GM19324 (cell line): ENCODE measurements at regions not wholly inside any gene's neighbourhood (a gene's known extent, or its start where the extent isn't known, plus 50 kb on each side); places are given as distances from the start of the nearest gene placed in this dataset.
"Not testable (repeated sequence)": the region's sequence is repeated elsewhere in the genome, so short reads cannot be mapped to it uniquely, and the experiment has no call there.

Experiments used
- ATAC-seq: cut with Tn5 transposase; IDR thresholded peaks from one replicate; pipeline ENCODE4 v1.9.1; 2021; ENCODE audit warnings: mild to moderate bottlenecking, moderate library complexity; ENCODE audit not compliant: unreplicated experiment, low FRiP score

DNA sequence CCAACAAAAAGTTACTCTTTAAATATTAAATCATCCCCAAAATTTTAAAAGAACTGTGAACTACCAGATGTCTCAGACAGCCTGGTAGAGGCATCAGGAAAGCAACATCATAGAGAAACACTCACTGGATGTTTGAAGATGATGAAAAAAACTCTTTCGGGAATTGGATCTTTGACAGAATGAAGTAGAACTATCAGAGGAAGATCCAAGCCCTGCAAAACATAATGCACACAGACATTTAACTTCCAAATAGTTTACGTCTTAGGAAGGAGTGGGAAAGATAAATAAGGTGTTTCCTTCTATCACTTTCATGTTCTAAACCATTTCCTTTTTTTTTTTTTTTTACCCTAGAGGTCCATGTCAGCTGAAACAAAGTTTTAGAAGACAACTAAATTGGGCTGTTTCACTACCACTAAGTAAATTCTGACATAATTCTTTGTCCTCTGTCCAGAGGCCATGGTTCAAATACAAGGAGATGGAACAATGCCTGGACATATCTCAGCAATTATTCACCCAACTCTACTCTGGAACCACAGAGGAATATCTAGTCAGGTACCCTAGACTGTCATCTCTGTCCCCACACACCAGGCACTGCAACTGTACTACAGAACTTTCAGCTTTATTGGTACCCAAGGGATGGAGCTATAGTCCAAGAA, 217.7 kb upstream of the INTU start:
- no peak for ATAC-seq

DNA sequence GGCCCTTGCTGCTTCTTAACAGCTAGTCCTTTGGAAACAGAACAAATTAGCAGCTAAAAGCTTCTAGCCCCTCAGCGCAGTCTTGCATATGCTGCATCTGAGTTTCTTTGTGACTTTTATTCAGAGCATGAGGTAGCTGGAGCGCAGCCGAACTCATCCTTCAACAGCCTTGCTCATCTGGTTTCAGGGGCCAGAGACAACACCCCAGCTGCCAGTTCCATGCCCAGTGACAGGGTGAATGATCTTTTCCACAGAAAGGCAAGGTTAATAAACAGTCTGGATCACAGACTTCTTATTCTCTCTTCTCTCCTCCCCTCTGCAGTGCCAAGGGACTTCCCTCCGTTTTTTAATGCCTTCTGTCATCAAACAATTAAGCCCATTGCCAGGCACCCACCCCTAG, 216.6 kb upstream of the INTU start:
- ATAC-seq: no peak

DNA sequence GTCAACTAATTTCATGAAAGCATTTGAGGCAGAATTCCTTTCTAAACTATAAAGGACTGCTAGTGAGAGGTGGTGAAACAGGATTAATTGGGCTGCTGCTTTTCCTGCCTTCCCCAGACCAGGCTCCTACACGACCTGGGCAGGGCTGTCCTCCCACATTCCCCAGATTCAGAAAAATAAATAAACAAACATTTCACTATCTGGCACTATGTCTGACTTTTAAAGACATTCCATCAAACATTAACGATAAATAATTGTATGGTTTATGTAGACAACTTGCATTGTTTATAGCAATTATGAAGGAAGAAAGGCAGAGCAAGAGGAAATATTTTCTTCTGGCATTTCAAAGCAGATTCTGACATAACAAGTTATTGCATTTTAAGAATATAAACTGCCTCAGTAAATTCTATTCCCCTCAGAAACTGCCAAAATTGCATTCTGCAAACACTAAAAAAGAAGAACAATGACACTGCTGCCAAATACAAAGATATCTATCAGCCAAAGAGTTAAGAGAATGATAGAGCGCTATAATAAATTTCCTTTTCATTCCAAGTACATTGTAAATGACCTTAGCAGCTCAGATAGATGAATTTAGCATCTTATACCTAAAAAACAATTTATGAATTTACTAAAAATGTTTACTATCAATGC, 214.7 kb upstream of the INTU start:
- no peak for ATAC-seq

DNA sequence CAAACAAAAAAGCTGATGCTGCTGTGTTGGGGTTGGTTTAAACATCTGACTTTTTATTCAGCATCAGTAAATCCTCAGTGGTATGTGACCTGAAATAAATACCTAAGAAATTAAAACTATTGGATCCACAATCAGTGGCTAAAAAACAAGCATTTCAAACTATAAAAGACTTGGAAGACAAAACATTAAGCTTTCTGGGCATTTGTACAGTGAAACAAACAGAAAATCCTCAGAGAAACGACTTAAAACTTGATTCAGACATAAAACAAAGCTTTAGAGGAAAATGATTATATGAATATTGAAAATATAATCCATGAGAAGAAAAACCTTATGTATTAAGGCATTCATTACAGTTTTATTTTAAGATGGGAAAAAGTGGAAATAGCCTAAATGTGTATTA, 213.3 kb upstream of the INTU start:
- no peak for ATAC-seq

- ATAC-seq: no peak
Observed at GRCh38 chr4:127421437-127421836, 211.3 kb upstream of the INTU start.

GRCh38 chr4:127425202-127425845, 207.4 kb upstream of the INTU start:
- no peak for ATAC-seq

DNA sequence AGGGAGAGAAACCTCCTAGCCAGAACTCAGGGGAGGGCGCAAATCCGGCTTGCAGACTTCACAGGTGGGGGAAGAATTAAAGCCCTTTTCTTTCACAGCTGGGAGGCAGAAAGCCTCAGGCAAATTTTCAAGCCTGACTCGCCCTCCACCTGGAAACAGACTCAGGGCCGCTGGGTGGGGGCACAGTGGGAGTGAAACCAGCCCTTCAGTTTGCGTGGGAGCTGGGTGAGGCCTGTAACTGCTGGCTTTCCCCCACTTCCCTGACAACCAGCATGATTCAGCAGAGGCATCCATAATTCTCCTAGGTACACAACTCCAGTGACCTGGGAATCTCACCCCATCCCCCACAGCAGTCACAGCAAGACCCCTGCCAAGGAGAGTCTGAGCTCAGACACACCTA, 206.9 kb upstream of the INTU start:
- ATAC-seq: no peak

DNA sequence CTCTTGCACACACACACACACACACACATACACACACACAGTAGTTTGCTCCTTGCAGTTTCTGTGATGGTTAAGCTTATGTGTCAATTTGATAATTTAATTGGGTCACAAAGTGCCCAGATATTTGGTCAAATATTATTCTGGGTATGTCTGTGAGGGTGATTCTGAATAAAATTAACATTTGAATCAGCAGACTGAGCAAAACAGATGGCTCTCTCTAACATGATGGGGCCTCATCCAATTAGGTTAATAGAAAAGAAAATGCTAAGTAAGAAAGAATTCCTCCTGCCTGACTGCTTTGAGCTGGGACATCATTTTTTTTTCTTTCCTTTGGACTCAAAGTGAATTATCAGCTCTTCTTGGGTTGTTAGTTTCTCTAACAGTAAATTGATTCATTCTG, 191.2 kb upstream of the INTU start:
- ATAC-seq: no peak

GRCh38 chr4:127445471-127445870, 187.3 kb upstream of the INTU start:
- ATAC-seq: no peak

GRCh38 chr4:127446427-127446885, 186.3 kb upstream of the INTU start:
- ATAC-seq: no peak

DNA sequence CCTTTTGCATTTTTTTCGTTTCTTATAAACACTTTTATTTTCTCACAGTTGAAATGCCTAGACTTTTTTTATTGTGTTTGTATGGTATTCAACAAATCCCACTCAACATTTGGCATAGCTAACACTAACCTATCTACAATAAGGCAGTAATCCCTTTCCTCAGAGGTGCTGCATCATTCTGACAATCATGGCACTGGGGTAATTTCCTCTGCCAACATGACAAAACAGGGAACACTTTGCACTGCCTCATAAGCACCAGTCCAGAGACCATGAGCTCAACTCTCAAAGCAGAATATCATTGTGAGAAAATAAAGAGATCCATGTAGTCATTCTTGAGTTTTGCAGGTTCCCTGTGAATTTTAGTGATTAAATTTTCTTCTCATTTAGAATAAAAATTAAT, 183.8 kb upstream of the INTU start:
- no peak for ATAC-seq

DNA sequence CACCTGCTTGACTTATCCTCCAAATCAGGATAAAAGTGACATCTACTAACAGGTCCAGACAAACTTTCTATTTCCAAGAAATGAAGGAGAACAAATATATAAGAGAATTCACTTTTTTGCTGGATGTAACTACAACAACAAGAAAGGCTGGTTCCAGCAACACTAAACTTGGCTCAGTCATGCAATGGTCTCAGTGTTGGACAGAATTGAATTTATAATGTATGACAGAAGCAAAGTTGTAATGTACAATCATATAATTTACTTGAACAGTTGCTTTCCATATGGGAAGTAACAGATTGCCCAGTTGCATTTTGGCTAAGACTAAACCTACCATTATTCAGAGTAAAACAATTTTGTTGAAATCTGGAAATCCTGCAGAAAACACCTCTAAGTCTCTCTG, 183.3 kb upstream of the INTU start:
- ATAC-seq: no peak

- no peak for ATAC-seq
Observed at GRCh38 chr4:127450276-127450675, 182.5 kb upstream of the INTU start.

DNA sequence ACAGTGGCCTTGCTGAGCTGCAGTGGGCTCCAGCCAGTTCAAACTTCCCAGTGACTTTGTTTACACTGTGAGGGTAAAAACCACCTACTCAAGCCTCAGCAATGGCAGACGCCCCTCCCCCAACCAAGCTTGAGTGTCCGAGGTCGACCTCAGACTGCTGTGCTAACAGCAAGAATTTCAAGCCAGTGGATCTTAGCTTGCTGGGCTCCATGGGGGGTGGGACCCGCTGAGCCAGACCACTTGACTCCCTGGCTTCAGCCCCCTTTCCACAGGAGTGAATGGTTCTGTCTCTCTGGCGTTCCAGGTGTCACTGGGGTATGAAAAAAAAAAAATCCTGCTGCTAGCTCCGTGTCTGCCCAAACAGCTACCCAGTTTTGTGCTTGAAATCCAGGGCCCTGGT, 168.9 kb upstream of the INTU start:
- no peak for ATAC-seq

GRCh38 chr4:127469542-127469941, 163.2 kb upstream of the INTU start:
- ATAC-seq: no peak

DNA sequence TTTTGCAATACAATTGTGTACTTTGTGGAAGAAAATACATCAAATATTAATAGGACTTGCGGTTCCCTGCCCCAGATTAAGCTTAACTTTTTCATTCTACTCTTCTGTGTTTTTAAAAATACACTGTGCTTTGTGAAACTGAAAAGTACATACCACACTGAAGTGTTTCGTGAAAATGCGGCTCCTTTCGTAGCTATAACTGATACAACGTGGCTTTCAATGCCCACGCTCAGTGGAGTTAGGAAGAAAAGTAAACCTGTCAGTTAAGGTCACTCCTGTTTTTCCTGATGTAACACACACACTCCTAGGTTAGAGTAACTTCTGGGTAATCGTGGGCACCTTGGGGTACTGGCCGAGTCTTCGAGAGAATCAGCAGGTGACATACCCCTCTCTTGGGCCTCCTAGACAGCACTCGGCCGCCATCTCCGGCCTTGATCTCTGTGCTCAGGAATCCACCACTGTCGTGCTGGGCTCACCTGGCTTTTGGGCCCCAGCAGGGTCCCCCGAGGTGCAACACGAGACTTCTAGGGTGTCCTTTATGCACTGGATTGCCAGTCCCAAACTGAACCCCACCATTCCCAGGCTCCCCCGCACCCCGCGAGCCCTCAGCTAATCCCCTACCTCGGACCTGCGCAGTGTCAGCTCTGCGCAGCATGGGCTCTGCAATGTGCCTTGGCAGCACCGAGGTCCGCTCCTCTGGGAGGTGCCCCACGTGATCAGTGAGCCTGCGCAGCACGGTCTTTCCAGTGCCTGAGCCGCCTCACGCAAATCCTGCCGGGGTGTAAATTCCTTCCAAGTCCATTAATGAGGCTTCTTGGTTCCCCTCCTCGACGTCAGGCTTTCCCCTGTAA, 162.6 kb upstream of the INTU start:
- ATAC-seq: no peak

GRCh38 chr4:127478271-127478670, 154.5 kb upstream of the INTU start:
- not testable (repeated sequence) for ATAC-seq

GRCh38 chr4:127479031-127479622, 153.6 kb upstream of the INTU start:
- ATAC-seq: no peak

DNA sequence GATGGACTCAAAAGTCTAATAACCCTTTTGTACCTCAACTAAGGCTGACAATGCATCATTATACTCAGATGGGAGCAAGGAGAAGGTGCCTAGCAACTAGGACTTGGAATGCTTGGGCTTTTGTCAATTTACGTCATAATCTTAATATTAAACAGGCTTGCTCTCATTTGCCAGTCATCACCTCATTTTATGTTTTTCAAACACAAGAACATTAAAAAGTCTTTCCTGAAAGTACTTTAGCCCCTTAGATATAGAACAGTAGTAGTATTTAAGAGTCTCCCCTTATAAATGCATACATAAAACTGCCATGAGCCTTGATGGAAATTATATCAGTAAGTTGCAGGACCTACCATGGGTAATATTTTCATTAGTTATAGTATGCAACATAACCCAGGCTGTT, 150.7 kb upstream of the INTU start:
- ATAC-seq: no peak

- no peak for ATAC-seq
Observed at GRCh38 chr4:127484117-127484516, 148.6 kb upstream of the INTU start.

DNA sequence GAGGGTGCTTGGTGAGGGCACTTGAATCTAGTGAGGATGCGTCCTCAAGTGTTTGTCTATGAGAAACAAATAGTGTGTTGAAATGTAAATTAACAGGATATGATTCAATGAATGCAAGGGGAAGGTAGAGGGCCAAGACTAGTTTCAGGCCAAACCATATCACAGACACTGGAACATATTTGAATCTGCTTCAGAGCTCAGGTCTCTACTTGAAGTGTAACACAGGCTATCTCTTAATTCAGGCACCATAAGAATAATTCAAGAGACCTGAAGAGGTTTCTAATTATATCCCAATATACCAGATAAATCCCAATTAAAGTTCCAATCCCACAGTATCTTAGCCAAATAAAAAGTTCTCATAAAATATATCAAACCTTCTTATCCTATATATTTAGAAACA, 146.5 kb upstream of the INTU start:
- ATAC-seq: no peak
